A549 (cell line): ENCODE measurements at regions not wholly inside any gene's neighbourhood (a gene's known extent, or its start where the extent isn't known, plus 50 kb on each side); places are given as distances from the start of the nearest gene placed in this dataset.

Experiments used
- BHLHE40 ChIP-seq: IDR thresholded peaks from 2 replicates; pipeline ENCODE4 v1.6.1; 2012; ENCODE audit warnings: low read depth, low read length, inconsistent platforms
- CEBPB ChIP-seq, 2 experiments: fragments of >200 bp in 1 of 2; sonication (Bioruptor Twin) in 1 of 2; formaldehyde crosslinking in 1 of 2; IDR thresholded peaks; 2 replicates each; pipeline ENCODE4 v1.6.1; 2012 to 2016
- CTCF ChIP-seq: fragments of >200 bp; sonication (Bioruptor Twin); formaldehyde crosslinking; IDR thresholded peaks from 3 replicates; pipeline ENCODE4 v1.5.1; 2016
- ESRRA ChIP-seq: fragments of 150-350 bp; IDR thresholded peaks from 2 replicates; pipeline ENCODE4 v1.6.1; 2014; ENCODE audit warnings: mild to moderate bottlenecking, low read length, borderline replicate concordance
- FOSB ChIP-seq: fragments of 250-450 bp; sonication (Bioruptor Pico); IDR thresholded peaks from 2 replicates; pipeline ENCODE4 v1.5.0; 2020; ENCODE audit warnings: mild to moderate bottlenecking, moderate library complexity
- HOXB13 ChIP-seq: fragments of 250-450 bp; sonication (Bioruptor Pico); IDR thresholded peaks from 2 replicates; pipeline ENCODE4 v1.5.0; 2020; ENCODE audit warnings: low read depth, mild to moderate bottlenecking, moderate library complexity
- MAFK ChIP-seq: fragments of 450-650 bp; IDR thresholded peaks from 2 replicates; pipeline ENCODE4 v1.6.1; 2014; ENCODE audit not compliant: partially characterized antibody
- POLR2A ChIP-seq: IDR thresholded peaks from 2 replicates; pipeline ENCODE4 v1.6.1; 2012; ENCODE audit warnings: mild to moderate bottlenecking, low read length
- RAD21 ChIP-seq, 2 experiments: fragments of >200 bp in 1 of 2; sonication (Bioruptor Twin) in 1 of 2; formaldehyde crosslinking in 1 of 2; IDR thresholded peaks in 1 of 2; conservative IDR thresholded peaks in 1 of 2; 2 replicates in 1 of 2; 3 replicates in 1 of 2; pipeline ENCODE4 v1.6.1; 2012 to 2018; ENCODE audit warnings: inconsistent platforms in 1 of 2
- RFX5 ChIP-seq: fragments of 450-650 bp; IDR thresholded peaks from 2 replicates; pipeline ENCODE4 v1.7.1; 2014; ENCODE audit warnings: antibody characterized with exemption, mild to moderate bottlenecking, moderate library complexity
- TF ChIP-seq, protein P1 (sequence below): fragments of 200-600 bp; sonication (generic); IDR thresholded peaks from 2 replicates; pipeline ENCODE4 v1.6.1; 2016; ENCODE audit warnings: antibody characterized with exemption, mild to moderate bottlenecking, moderate library complexity
- TF ChIP-seq, protein P2 (sequence below): IDR thresholded peaks from 2 replicates; pipeline ENCODE4 v1.6.1; 2012; ENCODE audit warnings: low read depth, borderline replicate concordance

DNA sequence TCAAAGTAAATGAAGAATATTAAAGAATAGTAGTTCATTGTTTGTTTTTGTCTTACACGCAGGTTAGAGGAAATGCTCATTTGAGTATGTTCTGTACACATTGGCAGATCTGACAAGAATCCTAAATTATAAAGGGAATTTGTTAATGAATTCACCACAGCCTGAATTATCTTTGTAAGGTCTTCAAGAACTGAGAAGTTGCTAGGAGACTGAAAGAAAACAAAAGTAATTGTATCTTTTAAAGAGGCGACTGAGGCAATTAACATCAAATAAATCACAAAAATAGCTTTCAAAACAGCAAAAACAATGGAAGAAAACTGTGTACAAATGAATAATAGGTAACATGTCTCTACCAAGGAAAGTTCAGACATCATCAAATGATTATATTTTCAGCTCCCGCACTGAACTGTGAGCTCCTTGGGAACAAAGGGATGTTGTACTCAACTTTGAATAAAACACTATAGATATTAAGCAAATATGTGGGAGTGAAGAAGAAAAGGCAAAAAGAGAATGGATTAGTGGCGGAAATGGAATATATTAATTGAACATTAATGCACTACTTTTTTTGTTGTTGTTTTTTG lies 51.7 kb upstream of the ATIC start:
- TF ChIP-seq CTCF (no peak), FOSB (CRISPR knock-in tag) (no peak), POLR2A (no peak), BHLHE40 (no peak), CEBPB (IDR thresholded peaks at IDR 0.05) (no peak), MAFK (no peak), RFX5 (no peak), HOXB13 (no peak), RAD21 (conservative IDR thresholded peaks at IDR 0.05 in 1 of 2, IDR thresholded peaks at IDR 0.05 in 1 of 2) (no peak), ESRRA (no peak)
- TF ChIP-seq, protein P1, sequence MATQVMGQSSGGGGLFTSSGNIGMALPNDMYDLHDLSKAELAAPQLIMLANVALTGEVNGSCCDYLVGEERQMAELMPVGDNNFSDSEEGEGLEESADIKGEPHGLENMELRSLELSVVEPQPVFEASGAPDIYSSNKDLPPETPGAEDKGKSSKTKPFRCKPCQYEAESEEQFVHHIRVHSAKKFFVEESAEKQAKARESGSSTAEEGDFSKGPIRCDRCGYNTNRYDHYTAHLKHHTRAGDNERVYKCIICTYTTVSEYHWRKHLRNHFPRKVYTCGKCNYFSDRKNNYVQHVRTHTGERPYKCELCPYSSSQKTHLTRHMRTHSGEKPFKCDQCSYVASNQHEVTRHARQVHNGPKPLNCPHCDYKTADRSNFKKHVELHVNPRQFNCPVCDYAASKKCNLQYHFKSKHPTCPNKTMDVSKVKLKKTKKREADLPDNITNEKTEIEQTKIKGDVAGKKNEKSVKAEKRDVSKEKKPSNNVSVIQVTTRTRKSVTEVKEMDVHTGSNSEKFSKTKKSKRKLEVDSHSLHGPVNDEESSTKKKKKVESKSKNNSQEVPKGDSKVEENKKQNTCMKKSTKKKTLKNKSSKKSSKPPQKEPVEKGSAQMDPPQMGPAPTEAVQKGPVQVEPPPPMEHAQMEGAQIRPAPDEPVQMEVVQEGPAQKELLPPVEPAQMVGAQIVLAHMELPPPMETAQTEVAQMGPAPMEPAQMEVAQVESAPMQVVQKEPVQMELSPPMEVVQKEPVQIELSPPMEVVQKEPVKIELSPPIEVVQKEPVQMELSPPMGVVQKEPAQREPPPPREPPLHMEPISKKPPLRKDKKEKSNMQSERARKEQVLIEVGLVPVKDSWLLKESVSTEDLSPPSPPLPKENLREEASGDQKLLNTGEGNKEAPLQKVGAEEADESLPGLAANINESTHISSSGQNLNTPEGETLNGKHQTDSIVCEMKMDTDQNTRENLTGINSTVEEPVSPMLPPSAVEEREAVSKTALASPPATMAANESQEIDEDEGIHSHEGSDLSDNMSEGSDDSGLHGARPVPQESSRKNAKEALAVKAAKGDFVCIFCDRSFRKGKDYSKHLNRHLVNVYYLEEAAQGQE, result no peak
- TF ChIP-seq, protein P2, sequence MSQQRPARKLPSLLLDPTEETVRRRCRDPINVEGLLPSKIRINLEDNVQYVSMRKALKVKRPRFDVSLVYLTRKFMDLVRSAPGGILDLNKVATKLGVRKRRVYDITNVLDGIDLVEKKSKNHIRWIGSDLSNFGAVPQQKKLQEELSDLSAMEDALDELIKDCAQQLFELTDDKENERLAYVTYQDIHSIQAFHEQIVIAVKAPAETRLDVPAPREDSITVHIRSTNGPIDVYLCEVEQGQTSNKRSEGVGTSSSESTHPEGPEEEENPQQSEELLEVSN, result no peak
